ENCODE measurements at regions not wholly inside any gene's neighbourhood (a gene's known extent, or its start where the extent isn't known, plus 50 kb on each side); places are given as distances from the start of the nearest gene placed in this dataset.

- H3K4me3 ChIP-seq (ENCODE audit: low read depth, low read length) = no peak overlapping the region
- no peak for DNase-seq (ENCODE audit: low read depth)
- TF ChIP-seq CTCF (IDR thresholded peaks at IDR 0.05; ENCODE audit: insufficient read depth, low read depth, low read length, missing control alignments) = no peak
These were observed 1127.4 kb downstream of the NCAM2 start for GRCh38 chr21:22125581-22125980.

GRCh38 chr21:22128671-22129070 lies 1130.5 kb downstream of the NCAM2 start:
- TF ChIP-seq CTCF (IDR thresholded peaks at IDR 0.05; ENCODE audit: insufficient read depth, low read depth, low read length, missing control alignments) = no peak
- DNase-seq (ENCODE audit: low read depth) = no peak
- no peak overlapping the region for H3K4me3 ChIP-seq (ENCODE audit: low read depth, low read length)

DNA sequence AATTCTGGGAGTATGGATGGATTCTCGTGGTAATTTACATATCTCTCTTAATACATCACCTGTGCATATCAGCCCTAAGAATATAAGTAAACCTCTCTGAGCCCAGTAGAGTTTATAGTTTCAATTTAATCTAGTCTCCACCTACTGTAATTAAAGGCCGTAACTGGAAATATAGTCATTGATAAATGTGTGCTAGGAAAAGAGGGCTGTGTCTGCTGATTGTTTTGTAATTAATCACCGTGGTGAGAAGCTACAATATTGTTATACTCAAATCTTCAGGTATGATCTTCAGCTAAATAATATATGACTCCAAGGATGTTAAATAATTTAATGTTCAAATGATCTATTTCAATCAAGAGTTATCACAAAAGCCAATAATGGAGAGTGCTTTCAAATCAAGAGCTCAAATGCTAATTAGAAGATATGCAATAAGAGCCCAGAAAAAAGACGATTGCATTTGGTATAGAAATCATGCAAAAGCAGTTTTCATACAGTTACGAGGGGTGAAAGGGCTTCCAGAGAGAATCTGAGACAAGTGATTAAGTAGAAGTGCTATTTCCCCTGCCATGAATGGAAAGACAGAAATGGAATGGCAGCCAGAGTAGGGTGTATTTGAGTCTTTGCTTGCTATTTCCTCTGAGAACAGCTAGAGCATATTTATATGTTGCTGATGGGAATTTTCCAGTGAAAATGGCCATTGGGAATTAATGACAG lies 1134.3 kb downstream of the NCAM2 start:
- H3K4me3 ChIP-seq (ENCODE audit: low read depth, low read length) = no peak overlapping the region
- TF ChIP-seq CTCF (IDR thresholded peaks at IDR 0.05; ENCODE audit: insufficient read depth, low read depth, low read length, missing control alignments) = no peak
- DNase-seq (ENCODE audit: low read depth) = no peak

- no peak for DNase-seq (ENCODE audit: low read depth)
- no peak for TF ChIP-seq CTCF (IDR thresholded peaks at IDR 0.05; ENCODE audit: insufficient read depth, low read depth, low read length, missing control alignments)
- H3K4me3 ChIP-seq (ENCODE audit: low read depth, low read length) = no peak overlapping the region
These were observed 1138.5 kb downstream of the NCAM2 start for GRCh38 chr21:22136740-22137139.

DNA sequence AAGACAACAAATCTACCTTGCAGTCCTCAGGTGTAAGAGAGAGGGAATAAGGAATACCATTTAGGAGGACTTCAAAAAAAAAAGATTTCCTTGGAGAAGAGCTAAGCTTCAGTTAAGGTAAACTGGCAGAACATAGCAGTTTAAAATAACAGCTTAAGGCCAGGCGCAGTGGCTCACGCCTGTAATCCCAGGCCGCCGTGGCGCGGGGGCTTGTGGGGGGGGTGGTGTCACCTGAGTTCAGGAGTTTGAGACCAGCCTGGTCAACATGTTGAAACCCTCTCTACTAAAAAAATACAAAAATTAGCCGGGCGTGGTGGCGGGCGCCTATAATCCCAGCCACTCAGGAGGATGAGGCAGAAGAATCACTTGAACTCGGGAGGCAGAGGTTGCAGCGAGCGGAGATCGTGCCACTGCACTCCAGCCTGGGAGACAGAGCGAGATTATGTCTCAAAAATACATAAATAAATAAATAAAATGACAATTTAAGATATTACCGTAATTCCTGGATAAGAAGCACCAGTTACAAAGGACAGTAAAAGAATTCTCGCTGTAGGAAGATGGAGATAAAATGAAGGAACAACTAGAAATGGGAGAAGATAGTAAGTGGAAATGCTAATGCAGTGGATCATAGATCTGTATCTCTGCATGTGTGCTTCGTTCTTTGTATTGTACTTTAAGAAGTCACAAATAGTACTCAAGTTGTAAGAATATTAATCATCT lies 1140.2 kb downstream of the NCAM2 start:
- no peak for TF ChIP-seq CTCF (IDR thresholded peaks at IDR 0.05; ENCODE audit: insufficient read depth, low read depth, low read length, missing control alignments)
- DNase-seq (ENCODE audit: low read depth) = no peak
- no peak overlapping the region for H3K4me3 ChIP-seq (ENCODE audit: low read depth, low read length)

- no peak for DNase-seq (ENCODE audit: low read depth)
- H3K4me3 ChIP-seq (ENCODE audit: low read depth, low read length) = no peak overlapping the region
These were observed 1147.3 kb downstream of the NCAM2 start for GRCh38 chr21:22145545-22145944.

More at GRCh38 chr21:22145545-22145944, 1147.3 kb downstream of the NCAM2 start:
- TF ChIP-seq CTCF (IDR thresholded peaks at IDR 0.05; ENCODE audit: insufficient read depth, low read depth, low read length, missing control alignments) = no peak
